ENCODE measurements at regions not wholly inside any gene's neighbourhood (a gene's known extent, or its start where the extent isn't known, plus 50 kb on each side); places are given as distances from the start of the nearest gene placed in this dataset.
A peak's percentile ranks its signal among the peaks of the same experiment; 100 is the strongest.

DNA sequence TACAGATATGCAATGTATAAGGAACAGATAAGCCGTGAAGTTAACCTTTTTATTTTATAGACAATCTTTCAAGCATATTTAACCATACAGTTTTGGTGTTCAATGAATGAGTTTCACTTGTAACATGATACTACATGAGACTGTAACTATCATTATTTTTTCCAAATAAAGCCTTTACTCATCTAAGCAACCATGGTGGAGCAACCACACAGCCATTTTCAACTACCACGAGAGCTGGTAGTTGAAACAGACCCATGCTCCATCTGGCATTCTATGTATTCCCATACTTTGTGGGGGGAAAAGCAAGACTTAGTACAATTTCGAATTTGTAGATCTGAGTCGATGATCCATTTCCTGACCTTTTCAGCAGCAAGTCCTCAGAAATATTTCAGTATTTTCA lies 159.3 kb upstream of the RND3 start:
- no peaks in the 10 kb centered on the region for H3K27me3 ChIP-seq
- no peak overlapping the region for H3K4me3 ChIP-seq
- ATAC-seq = no peak
- WGBS, 2 donors (ENCODE audit: low coverage in 1 of 2) = 78 to 94% methylated on average over 4 of the region's 4 CpGs
- no peak overlapping the region for H3K27ac ChIP-seq
- peaks cover 0 to 22% (median 0%) of the 10 kb centered on the region in 3 donors for H3K4me1 ChIP-seq
- no peaks in the 10 kb centered on the region for H3K9me3 ChIP-seq
- TF ChIP-seq EP300 (IDR thresholded peaks at IDR 0.05) (no peak), POLR2AphosphoS5 (IDR thresholded peaks at IDR 0.05) (no peak), CTCF (IDR thresholded peaks at IDR 0.05) (no peak)
- H3K36me3 ChIP-seq = no peaks in the 10 kb centered on the region

- H3K27ac ChIP-seq = peak overlapping the region in 3 of 4 donors; percentile 51 to 56 (median 53)
- no peak overlapping the region for H3K4me3 ChIP-seq
- H3K36me3 ChIP-seq = no peaks in the 10 kb centered on the region
- ATAC-seq = peak; percentile 32
- peaks cover 0 to 31% (median 0%) of the 10 kb centered on the region in 3 donors for H3K4me1 ChIP-seq
- no peaks in the 10 kb centered on the region for H3K9me3 ChIP-seq
- TF ChIP-seq CTCF (IDR thresholded peaks at IDR 0.05) = no peak
- no peak for TF ChIP-seq POLR2A (IDR thresholded peaks at IDR 0.05)
- TF ChIP-seq EP300 (IDR thresholded peaks at IDR 0.05) = no peak
- no peak for TF ChIP-seq POLR2AphosphoS5 (IDR thresholded peaks at IDR 0.05)
- no peaks in the 10 kb centered on the region for H3K27me3 ChIP-seq
- WGBS, 2 donors (ENCODE audit: low coverage in 1 of 2) = 12 to 30% methylated on average over 2 to 5 of the region's 5 CpGs
Observed at GRCh38 chr2:150644298-150645067, 157.0 kb upstream of the RND3 start.

DNA sequence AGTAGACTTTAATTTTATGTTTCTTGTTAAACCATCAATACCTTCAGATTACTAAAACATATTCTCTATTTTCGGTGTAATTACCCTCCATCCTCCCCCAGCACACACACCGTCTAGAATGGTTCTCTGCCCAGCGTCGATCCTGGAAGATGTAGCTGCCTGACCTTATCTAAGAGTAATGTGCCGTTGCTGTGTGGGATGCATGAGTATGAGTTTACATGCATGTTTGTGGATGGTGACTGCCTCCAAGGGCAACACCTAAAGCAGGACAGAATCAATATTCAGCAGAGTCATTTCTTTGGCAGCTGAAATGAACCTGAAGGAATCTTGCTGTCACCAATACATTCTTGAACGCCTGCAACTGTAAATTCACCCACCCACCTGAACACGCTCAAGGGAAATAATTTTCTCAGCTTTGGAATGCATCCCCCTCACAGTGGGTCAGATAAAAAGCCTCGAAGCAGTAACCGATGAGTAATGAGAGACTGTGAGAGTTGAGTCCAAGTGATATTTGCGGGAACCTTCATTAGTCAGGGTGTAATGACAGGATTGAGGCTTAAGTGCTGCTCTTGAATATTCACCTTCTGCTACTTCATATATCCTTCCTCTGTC lies 155.8 kb upstream of the RND3 start:
- Histone ChIP-seq H3K36me3 (no peaks in the 10 kb centered on the region), H3K9me3 (no peaks in the 10 kb centered on the region), H3K27me3 (no peaks in the 10 kb centered on the region), H3K27ac (peak overlapping the region in 3 of 4 donors; percentile 51 to 56 (median 53)), H3K4me3 (no peak overlapping the region), H3K4me1 (peaks cover 0 to 40% (median 0%) of the 10 kb centered on the region in 3 donors)
- ATAC-seq = no peak
- TF ChIP-seq POLR2AphosphoS5 (IDR thresholded peaks at IDR 0.05) (no peak), CTCF (IDR thresholded peaks at IDR 0.05) (no peak), POLR2A (IDR thresholded peaks at IDR 0.05) (no peak), EP300 (IDR thresholded peaks at IDR 0.05) (no peak)
- 54 to 60% methylated on average over 10 of the region's 10 CpGs for WGBS, 2 donors (ENCODE audit: low coverage in 1 of 2)

DNA sequence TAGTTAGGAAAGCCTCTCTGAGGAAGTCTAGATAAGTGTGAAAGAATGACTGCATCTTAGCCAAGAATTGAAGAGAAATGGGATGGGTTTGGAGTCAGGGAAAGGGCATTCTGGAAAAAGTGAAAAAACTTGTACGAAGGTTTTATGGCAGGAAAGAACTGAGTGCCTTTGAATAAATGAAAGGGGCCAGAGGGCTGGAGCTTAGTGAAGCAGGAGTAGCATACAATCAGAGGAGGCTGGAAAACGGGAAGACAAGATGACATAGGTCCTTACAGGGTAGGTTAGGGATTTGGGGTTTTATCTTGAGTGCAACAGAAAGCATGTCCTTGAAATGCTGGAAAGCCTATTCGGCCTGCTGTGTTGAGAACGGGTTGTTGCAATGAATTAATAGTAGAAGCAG lies 152.6 kb upstream of the RND3 start:
- H3K4me3 ChIP-seq = peak overlapping the region in 1 of 2 donors; percentile 15
- H3K27ac ChIP-seq = peak overlapping the region in 2 of 4 donors; percentile 22 to 51
- 11 to 22% methylated on average over 1 to 4 of the region's 4 CpGs for WGBS, 2 donors (ENCODE audit: low coverage in 1 of 2)
- TF ChIP-seq POLR2A (IDR thresholded peaks at IDR 0.05) (no peak), CTCF (IDR thresholded peaks at IDR 0.05) (no peak), EP300 (IDR thresholded peaks at IDR 0.05) (no peak), POLR2AphosphoS5 (IDR thresholded peaks at IDR 0.05) (no peak)
- peaks cover 0 to 37% (median 0%) of the 10 kb centered on the region in 3 donors for H3K4me1 ChIP-seq
- no peaks in the 10 kb centered on the region for H3K36me3 ChIP-seq
- no peaks in the 10 kb centered on the region for H3K27me3 ChIP-seq
- ATAC-seq = no peak
- H3K9me3 ChIP-seq = no peaks in the 10 kb centered on the region

Measured in gastroesophageal sphincter (tissue), 4 donors.